Caco-2 (cell line): ENCODE measurements at regions not wholly inside any gene's neighbourhood (a gene's known extent, or its start where the extent isn't known, plus 50 kb on each side); places are given as distances from the start of the nearest gene placed in this dataset.

Experiments used
- BruUV-seq: library from RNA; stranded (reverse); fragments of 400-500 nt; replicated peaks from 2 replicates; lab custom pipeline; 2021; lab: Mats Ljungman, UMichigan
- CTCF ChIA-PET: fragments of 300-600 bp; sonication (Branson Sonifier 250); formaldehyde crosslinking; loops from one replicate; lab custom pipeline; 2022; ENCODE audit warnings: antibody characterized with exemption; lab: Charles Lee
- POLR2A ChIA-PET: fragments of 300-600 bp; sonication (Branson Sonifier 250); formaldehyde crosslinking; loops from one replicate; lab custom pipeline; 2022; ENCODE audit warnings: antibody characterized with exemption; lab: Charles Lee
- DNase-seq, 2 experiments: peaks; one replicate each; pipeline versions ENCODE4 v3.0.0 to v3.0.0-alpha.2; 2020 to 2022
- H3K27me3 ChIP-seq: replicated peaks from 2 replicates; pipeline ENCODE4 v1.6.0; 2011; ENCODE audit warnings: low read length; ENCODE audit not compliant: control insufficient read depth, insufficient read depth
- H3K36me3 ChIP-seq: 2 replicates; pipeline ENCODE4 v1.5.1; 2011; ENCODE audit warnings: low read length; ENCODE audit not compliant: control insufficient read depth, insufficient read depth
- H3K4me1 ChIP-seq: fragments of 250-450 bp; sonication (Bioruptor Pico); 2 replicates; pipeline ENCODE4 v1.5.1; 2020; ENCODE audit warnings: mild to moderate bottlenecking
- H3K4me3 ChIP-seq: 2 replicates; pipeline ENCODE4 v1.5.1; 2011; ENCODE audit warnings: low read depth, mild to moderate bottlenecking, control low read depth, low read length
- H3K9me3 ChIP-seq: fragments of 250-450 bp; sonication (Bioruptor Pico); 2 replicates; pipeline ENCODE4 v1.5.1; 2020; ENCODE audit warnings: mild to moderate bottlenecking, moderate library complexity
- H3K27ac Mint-ChIP-seq: one replicate; pipeline ENCODE4 v1.8.0; 2022; ENCODE audit warnings: mixed read lengths; ENCODE audit not compliant: unreplicated experiment
- H3K27me3 Mint-ChIP-seq: one replicate; pipeline ENCODE4 v1.8.0; 2022; ENCODE audit warnings: mixed read lengths; ENCODE audit not compliant: insufficient read depth, unreplicated experiment
- H3K36me3 Mint-ChIP-seq: one replicate; pipeline ENCODE4 v1.8.0; 2022; ENCODE audit warnings: mild to moderate bottlenecking, mixed read lengths; ENCODE audit not compliant: insufficient read depth, unreplicated experiment
- H3K4me1 Mint-ChIP-seq: one replicate; pipeline ENCODE4 v1.8.0; 2022; ENCODE audit warnings: low read depth, mixed read lengths; ENCODE audit not compliant: unreplicated experiment
- H3K4me3 Mint-ChIP-seq: one replicate; pipeline ENCODE4 v1.8.0; 2022; ENCODE audit warnings: mild to moderate bottlenecking, moderate library complexity, mixed read lengths; ENCODE audit not compliant: unreplicated experiment
- H3K9me3 Mint-ChIP-seq: one replicate; pipeline ENCODE4 v1.8.0; 2022; ENCODE audit warnings: mixed read lengths; ENCODE audit not compliant: unreplicated experiment
- intact Hi-C: fragments of 100-400 bp; cut with micrococcal nuclease; formaldehyde crosslinking; loops from one replicate; pipeline ENCODE4 v1.10.0; 2022; ENCODE audit not compliant: unreplicated experiment
- TF ChIP-seq, protein P1 (sequence below), 2 experiments: fragments of 200-600 bp in 1 of 2; IDR thresholded peaks; 1 replicate in 1 of 2; 2 replicates in 1 of 2; pipeline versions ENCODE4 v1.5.1 to v1.8.0; 2011 to 2022; ENCODE audit warnings: antibody characterized with exemption in 1 of 2, control low read depth in 1 of 2, inconsistent platforms in 1 of 2, low read depth in 1 of 2, low read length in 1 of 2, mild to moderate bottlenecking in 1 of 2, moderate library complexity in 1 of 2; ENCODE audit not compliant: insufficient read depth in 1 of 2, severe bottlenecking in 1 of 2, unreplicated experiment in 1 of 2

- no peaks in the 10 kb centered on the region for H3K9me3 ChIP-seq
- no peak for DNase-seq
- TF ChIP-seq, protein P1, sequence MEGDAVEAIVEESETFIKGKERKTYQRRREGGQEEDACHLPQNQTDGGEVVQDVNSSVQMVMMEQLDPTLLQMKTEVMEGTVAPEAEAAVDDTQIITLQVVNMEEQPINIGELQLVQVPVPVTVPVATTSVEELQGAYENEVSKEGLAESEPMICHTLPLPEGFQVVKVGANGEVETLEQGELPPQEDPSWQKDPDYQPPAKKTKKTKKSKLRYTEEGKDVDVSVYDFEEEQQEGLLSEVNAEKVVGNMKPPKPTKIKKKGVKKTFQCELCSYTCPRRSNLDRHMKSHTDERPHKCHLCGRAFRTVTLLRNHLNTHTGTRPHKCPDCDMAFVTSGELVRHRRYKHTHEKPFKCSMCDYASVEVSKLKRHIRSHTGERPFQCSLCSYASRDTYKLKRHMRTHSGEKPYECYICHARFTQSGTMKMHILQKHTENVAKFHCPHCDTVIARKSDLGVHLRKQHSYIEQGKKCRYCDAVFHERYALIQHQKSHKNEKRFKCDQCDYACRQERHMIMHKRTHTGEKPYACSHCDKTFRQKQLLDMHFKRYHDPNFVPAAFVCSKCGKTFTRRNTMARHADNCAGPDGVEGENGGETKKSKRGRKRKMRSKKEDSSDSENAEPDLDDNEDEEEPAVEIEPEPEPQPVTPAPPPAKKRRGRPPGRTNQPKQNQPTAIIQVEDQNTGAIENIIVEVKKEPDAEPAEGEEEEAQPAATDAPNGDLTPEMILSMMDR (IDR thresholded peaks at IDR 0.05; ENCODE audit: insufficient read depth in 1 of 2, low read depth in 1 of 2, low read length in 1 of 2, severe bottlenecking in 1 of 2, unreplicated experiment in 1 of 2): no peak
- ChIA-PET CTCF (no interaction called here), POLR2A (no interaction called here)
- no peaks in the 10 kb centered on the region for H3K36me3 Mint-ChIP-seq
- no peaks in the 10 kb centered on the region for H3K36me3 ChIP-seq
- intact Hi-C loops: no loop called here
- BruUV-seq: no TSS peak
- no peaks in the 10 kb centered on the region for H3K9me3 Mint-ChIP-seq
- no peaks in the 10 kb centered on the region for H3K27me3 Mint-ChIP-seq
- H3K4me1 Mint-ChIP-seq: no peaks in the 10 kb centered on the region
- H3K27ac Mint-ChIP-seq: no peak overlapping the region
- no peak overlapping the region for H3K4me3 ChIP-seq
- H3K4me1 ChIP-seq: no peaks in the 10 kb centered on the region
- H3K27me3 ChIP-seq: no peaks in the 10 kb centered on the region
- no peak overlapping the region for H3K4me3 Mint-ChIP-seq
These were observed 1429.5 kb upstream of the ACVR2A start for GRCh38 chr2:146415291-146415690.

- Mint-ChIP-seq H3K27ac (no peak overlapping the region), H3K9me3 (no peaks in the 10 kb centered on the region), H3K27me3 (no peaks in the 10 kb centered on the region), H3K4me3 (no peak overlapping the region), H3K4me1 (no peaks in the 10 kb centered on the region), H3K36me3 (no peaks in the 10 kb centered on the region)
- ChIA-PET CTCF (no interaction called here), POLR2A (no interaction called here)
- no TSS peak for BruUV-seq
- intact Hi-C loops: loop anchor here (5.0 kb wide), 1 partner anchor 248 kb away; no protein-coding TSS in a partner anchor
- Histone ChIP-seq H3K9me3 (no peaks in the 10 kb centered on the region), H3K36me3 (no peaks in the 10 kb centered on the region), H3K4me1 (no peaks in the 10 kb centered on the region), H3K27me3 (no peaks in the 10 kb centered on the region), H3K4me3 (no peak overlapping the region)
- DNase-seq: no peak
- TF ChIP-seq, protein P1 (IDR thresholded peaks at IDR 0.05; ENCODE audit: insufficient read depth in 1 of 2, low read depth in 1 of 2, low read length in 1 of 2, severe bottlenecking in 1 of 2, unreplicated experiment in 1 of 2): no peak
These were observed 1430.4 kb upstream of the ACVR2A start for GRCh38 chr2:146414456-146414855.

- H3K4me3 Mint-ChIP-seq: no peak overlapping the region
- H3K27me3 Mint-ChIP-seq: no peaks in the 10 kb centered on the region
- H3K36me3 Mint-ChIP-seq: no peaks in the 10 kb centered on the region
- no peaks in the 10 kb centered on the region for H3K4me1 Mint-ChIP-seq
- no peaks in the 10 kb centered on the region for H3K9me3 ChIP-seq
- TF ChIP-seq, protein P1 (IDR thresholded peaks at IDR 0.05; ENCODE audit: insufficient read depth in 1 of 2, low read depth in 1 of 2, low read length in 1 of 2, severe bottlenecking in 1 of 2, unreplicated experiment in 1 of 2): no peak
- H3K27me3 ChIP-seq: no peaks in the 10 kb centered on the region
- H3K27ac Mint-ChIP-seq: no peak overlapping the region
- ChIA-PET POLR2A (no interaction called here), CTCF (no interaction called here)
- H3K9me3 Mint-ChIP-seq: no peaks in the 10 kb centered on the region
- BruUV-seq: no TSS peak
- no peak for DNase-seq
- no peak overlapping the region for H3K4me3 ChIP-seq
- no peaks in the 10 kb centered on the region for H3K36me3 ChIP-seq
- H3K4me1 ChIP-seq: no peaks in the 10 kb centered on the region
- intact Hi-C loops: loop anchor here (5.0 kb wide), 1 partner anchor 249 kb away; no protein-coding TSS in a partner anchor
These were observed 1431.7 kb upstream of the ACVR2A start for GRCh38 chr2:146413086-146413610.
